Sigmoid colon (tissue), 6 donors: ENCODE measurements at regions not wholly inside any gene's neighbourhood (a gene's known extent, or its start where the extent isn't known, plus 50 kb on each side); places are given as distances from the start of the nearest gene placed in this dataset.

Source experiments
- DNase-seq: peaks from one replicate; pipeline ENCODE4 v3.0.0-alpha.2; 2019
- H3K27ac ChIP-seq, 4 donors: fragments of 200-600 bp; sonication (generic); one replicate each; pipeline ENCODE4 v1.5.1; 2016 to 2019; ENCODE audit warnings: mild to moderate bottlenecking in 1 of 4
- H3K27me3 ChIP-seq, 3 donors: fragments of 200-600 bp; sonication (generic); one replicate each; pipeline ENCODE4 v1.5.1; 2019; ENCODE audit warnings: mild to moderate bottlenecking in 1 of 3
- H3K36me3 ChIP-seq, 4 donors: fragments of 200-600 bp; sonication (generic); one replicate each; pipeline ENCODE4 v1.5.1; 2016 to 2019
- H3K4me1 ChIP-seq, 4 donors: fragments of 200-600 bp; sonication (generic); one replicate each; pipeline ENCODE4 v1.5.1; 2017 to 2019
- H3K4me3 ChIP-seq, 4 donors: fragments of 200-600 bp; sonication (generic); one replicate each; pipeline ENCODE4 v1.5.1; 2017 to 2019; ENCODE audit warnings: mild to moderate bottlenecking in 2 of 4, moderate library complexity in 1 of 4
- H3K9me3 ChIP-seq, 4 donors: fragments of 200-600 bp in 3 of 4; sonication (generic) in 3 of 4; one replicate each; pipeline versions ENCODE4 v1.5.1 to v1.6.1; 2013 to 2019
- EP300 ChIP-seq, 4 donors: sonication (generic); formaldehyde crosslinking; IDR thresholded peaks; one replicate each; pipeline ENCODE4 v1.6.1; 2017; ENCODE audit warnings: antibody characterized with exemption in 4 of 4
- POLR2A ChIP-seq, 2 donors: fragments of 450-650 bp; IDR thresholded peaks; one replicate each; pipeline ENCODE4 v1.6.1; 2016; ENCODE audit warnings: antibody characterized with exemption in 2 of 2, mild to moderate bottlenecking in 2 of 2, moderate library complexity in 2 of 2
- POLR2AphosphoS5 ChIP-seq, 4 donors: sonication (generic); formaldehyde crosslinking; IDR thresholded peaks; one replicate each; pipeline ENCODE4 v1.6.1; 2017; ENCODE audit warnings: antibody characterized with exemption in 4 of 4
- WGBS, 2 donors: extraction: QIAGEN DNeasy Blood & Tissue Kit; methylation state at CpG; one replicate each; pipeline ENCODE4 v1.1.7; 2013; 5-methylcytosine and 5-hydroxymethylcytosine counted together
- intact Hi-C: fragments of 100-400 bp; cut with DNase I; formaldehyde crosslinking; loops from one replicate; pipeline ENCODE4 v1.15.1; 2023
- TF ChIP-seq, protein P1 (sequence below), 4 experiments: fragments of 450-650 bp in 3 of 4; fragments of 200-600 bp in 1 of 4; IDR thresholded peaks; one replicate each; pipeline ENCODE4 v1.5.1; 2016 to 2019; ENCODE audit warnings: antibody characterized with exemption in 4 of 4, mild to moderate bottlenecking in 3 of 4, moderate library complexity in 2 of 4
- donor health status: healthy with polysubstance abuse.
- donor health status: healthy.

- no peak overlapping the region for H3K4me3 ChIP-seq
Measured at GRCh38 chr6:90356012-90356421, 59.4 kb upstream of the BACH2 start.

GRCh38 chr6:90354961-90355360, 58.3 kb upstream of the BACH2 start:
- intact Hi-C loops: no loop called here
- H3K4me3 ChIP-seq: no peak overlapping the region
- no peak overlapping the region for H3K27ac ChIP-seq
- no peaks in the 10 kb centered on the region for H3K4me1 ChIP-seq
- no peaks in the 10 kb centered on the region for H3K36me3 ChIP-seq
- H3K27me3 ChIP-seq: no peaks in the 10 kb centered on the region
- DNase-seq: no peak
- TF ChIP-seq POLR2A (IDR thresholded peaks at IDR 0.05): no peak
- TF ChIP-seq, protein P1, sequence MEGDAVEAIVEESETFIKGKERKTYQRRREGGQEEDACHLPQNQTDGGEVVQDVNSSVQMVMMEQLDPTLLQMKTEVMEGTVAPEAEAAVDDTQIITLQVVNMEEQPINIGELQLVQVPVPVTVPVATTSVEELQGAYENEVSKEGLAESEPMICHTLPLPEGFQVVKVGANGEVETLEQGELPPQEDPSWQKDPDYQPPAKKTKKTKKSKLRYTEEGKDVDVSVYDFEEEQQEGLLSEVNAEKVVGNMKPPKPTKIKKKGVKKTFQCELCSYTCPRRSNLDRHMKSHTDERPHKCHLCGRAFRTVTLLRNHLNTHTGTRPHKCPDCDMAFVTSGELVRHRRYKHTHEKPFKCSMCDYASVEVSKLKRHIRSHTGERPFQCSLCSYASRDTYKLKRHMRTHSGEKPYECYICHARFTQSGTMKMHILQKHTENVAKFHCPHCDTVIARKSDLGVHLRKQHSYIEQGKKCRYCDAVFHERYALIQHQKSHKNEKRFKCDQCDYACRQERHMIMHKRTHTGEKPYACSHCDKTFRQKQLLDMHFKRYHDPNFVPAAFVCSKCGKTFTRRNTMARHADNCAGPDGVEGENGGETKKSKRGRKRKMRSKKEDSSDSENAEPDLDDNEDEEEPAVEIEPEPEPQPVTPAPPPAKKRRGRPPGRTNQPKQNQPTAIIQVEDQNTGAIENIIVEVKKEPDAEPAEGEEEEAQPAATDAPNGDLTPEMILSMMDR (IDR thresholded peaks at IDR 0.05): no peak
- H3K9me3 ChIP-seq: no peaks in the 10 kb centered on the region

More at GRCh38 chr6:90356012-90356421, 59.4 kb upstream of the BACH2 start:
- Histone ChIP-seq H3K9me3 (no peaks in the 10 kb centered on the region), H3K27me3 (no peaks in the 10 kb centered on the region), H3K36me3 (no peaks in the 10 kb centered on the region), H3K4me1 (no peaks in the 10 kb centered on the region), H3K27ac (no peak overlapping the region)
- no peak for DNase-seq
- WGBS, 2 donors: 44 to 67% methylated on average over 12 of the region's 12 CpGs
- TF ChIP-seq POLR2A (IDR thresholded peaks at IDR 0.05) (no peak), POLR2AphosphoS5 (IDR thresholded peaks at IDR 0.05) (no peak), EP300 (IDR thresholded peaks at IDR 0.05) (no peak)
- TF ChIP-seq, protein P1 (IDR thresholded peaks at IDR 0.05): no peak
- intact Hi-C loops: no loop called here

DNA sequence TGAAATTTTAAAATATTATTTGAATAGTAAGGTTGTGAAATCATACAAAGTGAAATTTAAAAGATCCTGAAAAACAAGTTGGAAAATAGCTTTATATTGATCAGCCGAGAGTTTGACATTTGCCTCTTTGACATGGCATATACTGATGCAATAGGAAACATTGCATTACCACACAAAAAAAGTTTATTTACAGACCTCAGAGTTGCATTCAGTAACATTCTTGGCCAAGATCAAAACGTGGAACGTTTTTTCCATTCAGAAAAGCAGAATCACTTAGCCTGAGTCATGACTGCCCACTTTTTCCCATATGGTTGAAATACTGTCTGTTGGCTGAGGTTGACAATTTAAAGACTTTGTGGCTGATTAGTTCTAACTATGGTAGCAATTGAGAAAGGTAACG, 55.1 kb upstream of the BACH2 start:
- 44 to 47% methylated on average over 4 of the region's 4 CpGs for WGBS, 2 donors
- no peaks in the 10 kb centered on the region for H3K9me3 ChIP-seq
- H3K4me1 ChIP-seq: no peaks in the 10 kb centered on the region
- intact Hi-C loops: no loop called here
- DNase-seq: no peak
- H3K36me3 ChIP-seq: no peaks in the 10 kb centered on the region
- no peak overlapping the region for H3K4me3 ChIP-seq
- H3K27me3 ChIP-seq: no peaks in the 10 kb centered on the region
- H3K27ac ChIP-seq: no peak overlapping the region
- TF ChIP-seq EP300 (IDR thresholded peaks at IDR 0.05) (no peak), POLR2AphosphoS5 (IDR thresholded peaks at IDR 0.05) (no peak), POLR2A (IDR thresholded peaks at IDR 0.05) (no peak)
- TF ChIP-seq, protein P1 (IDR thresholded peaks at IDR 0.05): no peak

DNA sequence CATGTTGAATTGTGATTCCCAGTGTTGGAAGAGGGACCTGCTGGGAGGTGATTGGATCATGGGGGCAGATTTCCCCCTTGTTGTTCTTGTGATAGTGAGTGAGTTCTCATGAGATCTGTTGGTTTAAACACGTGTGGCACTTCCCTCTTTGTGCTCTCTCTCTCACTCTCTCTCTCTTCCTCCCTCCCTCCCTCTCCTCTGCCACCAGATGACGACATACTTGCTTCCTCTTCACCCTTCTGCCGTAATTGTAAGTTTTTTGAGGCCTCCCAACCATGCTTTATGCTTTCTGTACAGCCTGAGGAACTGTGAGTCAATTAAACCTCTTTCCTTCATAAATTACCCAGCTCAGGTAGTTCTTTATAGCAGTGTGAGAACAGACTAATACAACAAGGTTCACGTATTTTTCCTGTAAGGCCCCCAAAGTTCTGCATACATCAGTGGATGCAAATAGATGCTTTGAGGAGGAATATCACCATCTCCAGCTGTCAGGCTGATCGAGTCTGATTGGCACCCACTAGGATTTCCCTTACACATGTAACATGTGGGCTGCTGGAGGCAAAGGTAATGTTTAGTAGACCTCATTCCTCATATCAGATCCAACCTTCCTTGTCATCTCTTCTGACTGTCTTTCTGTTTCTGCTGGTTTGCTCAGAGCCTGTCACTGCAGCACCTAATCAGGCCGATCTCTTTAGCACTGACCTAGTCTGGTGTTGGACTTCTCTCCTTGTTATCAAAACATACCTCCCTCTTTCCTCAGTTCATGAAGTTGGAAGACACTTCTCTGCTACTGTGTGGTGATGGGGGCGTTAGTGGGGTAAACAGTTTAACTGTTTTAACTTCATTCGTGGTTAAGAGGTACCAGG, 54.3 kb upstream of the BACH2 start:
- Histone ChIP-seq H3K4me1 (no peaks in the 10 kb centered on the region), H3K4me3 (no peak overlapping the region)
- 33 to 38% methylated on average over 8 of the region's 8 CpGs for WGBS, 2 donors

More for the DNA sequence above, 54.3 kb upstream of the BACH2 start:
- no peak for DNase-seq
- intact Hi-C loops: no loop called here
- Histone ChIP-seq H3K9me3 (no peaks in the 10 kb centered on the region), H3K36me3 (no peaks in the 10 kb centered on the region), H3K27ac (no peak overlapping the region), H3K27me3 (no peaks in the 10 kb centered on the region)
- TF ChIP-seq POLR2A (IDR thresholded peaks at IDR 0.05): no peak
- no peak for TF ChIP-seq POLR2AphosphoS5 (IDR thresholded peaks at IDR 0.05)
- TF ChIP-seq, protein P1 (IDR thresholded peaks at IDR 0.05): no peak
- TF ChIP-seq EP300 (IDR thresholded peaks at IDR 0.05): no peak
